ENCODE measurements at regions not wholly inside any gene's neighbourhood (a gene's known extent, or its start where the extent isn't known, plus 50 kb on each side); places are given as distances from the start of the nearest gene placed in this dataset.
"Not testable (repeated sequence)": the region's sequence is repeated elsewhere in the genome, so short reads cannot be mapped to it uniquely, and the experiment has no call there.

- ChIA-PET POLR2A (no interaction called here), CTCF (no interaction called here)
- no peak for TF ChIP-seq CTCF (IDR thresholded peaks at IDR 0.05; ENCODE audit: insufficient read depth, low read depth, low read length)
- Histone ChIP-seq H3K4me3 (ENCODE audit: low read depth, low read length) (no peak overlapping the region), H3K27me3 (ENCODE audit: control insufficient read depth, insufficient read depth, low read length) (no peaks in the 10 kb centered on the region), H3K36me3 (ENCODE audit: control insufficient read depth, insufficient read depth, low read length) (no peaks in the 10 kb centered on the region)
- no peak for DNase-seq (ENCODE audit: low read depth)
Observed at GRCh38 chr4:100876546-100876945, 358.7 kb upstream of the EMCN start.

- Histone ChIP-seq H3K27me3 (ENCODE audit: control insufficient read depth, insufficient read depth, low read length) (no peaks in the 10 kb centered on the region), H3K36me3 (ENCODE audit: control insufficient read depth, insufficient read depth, low read length) (no peaks in the 10 kb centered on the region), H3K4me3 (ENCODE audit: low read depth, low read length) (no peak overlapping the region)
- ChIA-PET CTCF (no interaction called here), POLR2A (no interaction called here)
- no peak for DNase-seq (ENCODE audit: low read depth)
- TF ChIP-seq CTCF (IDR thresholded peaks at IDR 0.05; ENCODE audit: insufficient read depth, low read depth, low read length): no peak
Observed at GRCh38 chr4:100875296-100876068, 357.7 kb upstream of the EMCN start.

- Histone ChIP-seq H3K4me3 (ENCODE audit: low read depth, low read length) (no peak overlapping the region), H3K27me3 (ENCODE audit: control insufficient read depth, insufficient read depth, low read length) (no peaks in the 10 kb centered on the region), H3K36me3 (ENCODE audit: control insufficient read depth, insufficient read depth, low read length) (no peaks in the 10 kb centered on the region)
- DNase-seq (ENCODE audit: low read depth): no peak
- ChIA-PET POLR2A (no interaction called here), CTCF (no interaction called here)
- TF ChIP-seq CTCF (IDR thresholded peaks at IDR 0.05; ENCODE audit: insufficient read depth, low read depth, low read length): no peak
Observed at GRCh38 chr4:100872811-100873210, 355.0 kb upstream of the EMCN start.

- no peak for TF ChIP-seq CTCF (IDR thresholded peaks at IDR 0.05; ENCODE audit: insufficient read depth, low read depth, low read length)
- H3K4me3 ChIP-seq (ENCODE audit: low read depth, low read length): no peak overlapping the region
- H3K36me3 ChIP-seq (ENCODE audit: control insufficient read depth, insufficient read depth, low read length): no peaks in the 10 kb centered on the region
- DNase-seq (ENCODE audit: low read depth): no peak
- ChIA-PET CTCF (no interaction called here), POLR2A (no interaction called here)
- H3K27me3 ChIP-seq (ENCODE audit: control insufficient read depth, insufficient read depth, low read length): no peaks in the 10 kb centered on the region
Observed at GRCh38 chr4:100870940-100871772, 353.3 kb upstream of the EMCN start.

GRCh38 chr4:100869276-100869675 lies 351.5 kb upstream of the EMCN start:
- Histone ChIP-seq H3K27me3 (ENCODE audit: control insufficient read depth, insufficient read depth, low read length) (no peaks in the 10 kb centered on the region), H3K4me3 (ENCODE audit: low read depth, low read length) (no peak overlapping the region), H3K36me3 (ENCODE audit: control insufficient read depth, insufficient read depth, low read length) (no peaks in the 10 kb centered on the region)
- ChIA-PET CTCF (no interaction called here), POLR2A (no interaction called here)
- DNase-seq (ENCODE audit: low read depth): no peak
- TF ChIP-seq CTCF (IDR thresholded peaks at IDR 0.05; ENCODE audit: insufficient read depth, low read depth, low read length): no peak

GRCh38 chr4:100868281-100868680 lies 350.5 kb upstream of the EMCN start:
- CTCF ChIA-PET; H3K27me3 ChIP-seq (ENCODE audit: control insufficient read depth, insufficient read depth, low read length); H3K4me3 ChIP-seq (ENCODE audit: low read depth, low read length); DNase-seq (ENCODE audit: low read depth); POLR2A ChIA-PET; H3K36me3 ChIP-seq (ENCODE audit: control insufficient read depth, insufficient read depth, low read length): not testable (repeated sequence)
